ENCODE measurements at regions not wholly inside any gene's neighbourhood (a gene's known extent, or its start where the extent isn't known, plus 50 kb on each side); places are given as distances from the start of the nearest gene placed in this dataset.
"Not testable (repeated sequence)": the region's sequence is repeated elsewhere in the genome, so short reads cannot be mapped to it uniquely, and the experiment has no call there.

DNA sequence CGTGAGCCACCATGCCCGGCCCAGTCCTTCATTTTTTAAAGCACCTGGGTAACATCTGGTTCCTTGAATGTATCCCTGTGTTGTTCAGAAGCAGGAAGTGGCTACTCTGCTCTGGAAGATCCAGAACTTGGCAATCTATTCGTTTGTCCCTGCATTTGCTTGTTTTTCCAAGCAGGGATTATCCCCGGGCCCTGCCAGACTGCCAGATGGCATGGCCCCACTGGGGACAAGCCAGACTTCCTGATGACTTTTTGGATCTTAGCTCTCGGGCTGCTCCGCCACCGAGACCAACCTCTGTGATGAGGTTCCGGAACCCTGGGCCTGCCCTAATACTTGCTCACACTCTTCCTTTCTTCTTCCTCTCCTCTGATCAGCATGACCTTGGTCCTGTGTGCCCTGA, 496.7 kb downstream of the TYW1 start:
- H3K4me1 ChIP-seq (replicated peaks) = no peaks in the 10 kb centered on the region
- H3K9me3 ChIP-seq = no peaks in the 10 kb centered on the region
- intact Hi-C loops (cut with DNase I) = no loop called here
- H3K27me3 ChIP-seq (replicated peaks; ENCODE audit: insufficient read depth) = no peaks in the 10 kb centered on the region
- no peaks in the 10 kb centered on the region for H3K36me3 ChIP-seq
- 68% methylated on average over 8 of the region's 8 CpGs for WGBS
- no peak overlapping the region for H3K4me3 ChIP-seq
- no peak for DNase-seq (ENCODE audit: low spot score)
- TF ChIP-seq, protein P1, sequence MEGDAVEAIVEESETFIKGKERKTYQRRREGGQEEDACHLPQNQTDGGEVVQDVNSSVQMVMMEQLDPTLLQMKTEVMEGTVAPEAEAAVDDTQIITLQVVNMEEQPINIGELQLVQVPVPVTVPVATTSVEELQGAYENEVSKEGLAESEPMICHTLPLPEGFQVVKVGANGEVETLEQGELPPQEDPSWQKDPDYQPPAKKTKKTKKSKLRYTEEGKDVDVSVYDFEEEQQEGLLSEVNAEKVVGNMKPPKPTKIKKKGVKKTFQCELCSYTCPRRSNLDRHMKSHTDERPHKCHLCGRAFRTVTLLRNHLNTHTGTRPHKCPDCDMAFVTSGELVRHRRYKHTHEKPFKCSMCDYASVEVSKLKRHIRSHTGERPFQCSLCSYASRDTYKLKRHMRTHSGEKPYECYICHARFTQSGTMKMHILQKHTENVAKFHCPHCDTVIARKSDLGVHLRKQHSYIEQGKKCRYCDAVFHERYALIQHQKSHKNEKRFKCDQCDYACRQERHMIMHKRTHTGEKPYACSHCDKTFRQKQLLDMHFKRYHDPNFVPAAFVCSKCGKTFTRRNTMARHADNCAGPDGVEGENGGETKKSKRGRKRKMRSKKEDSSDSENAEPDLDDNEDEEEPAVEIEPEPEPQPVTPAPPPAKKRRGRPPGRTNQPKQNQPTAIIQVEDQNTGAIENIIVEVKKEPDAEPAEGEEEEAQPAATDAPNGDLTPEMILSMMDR (IDR thresholded peaks at IDR 0.05) = no peak
- no peak for TF ChIP-seq POLR2A (IDR thresholded peaks at IDR 0.05)
- TF ChIP-seq POLR2AphosphoS5 (IDR thresholded peaks at IDR 0.05) = no peak
- H3K27ac ChIP-seq = no peak overlapping the region

DNA sequence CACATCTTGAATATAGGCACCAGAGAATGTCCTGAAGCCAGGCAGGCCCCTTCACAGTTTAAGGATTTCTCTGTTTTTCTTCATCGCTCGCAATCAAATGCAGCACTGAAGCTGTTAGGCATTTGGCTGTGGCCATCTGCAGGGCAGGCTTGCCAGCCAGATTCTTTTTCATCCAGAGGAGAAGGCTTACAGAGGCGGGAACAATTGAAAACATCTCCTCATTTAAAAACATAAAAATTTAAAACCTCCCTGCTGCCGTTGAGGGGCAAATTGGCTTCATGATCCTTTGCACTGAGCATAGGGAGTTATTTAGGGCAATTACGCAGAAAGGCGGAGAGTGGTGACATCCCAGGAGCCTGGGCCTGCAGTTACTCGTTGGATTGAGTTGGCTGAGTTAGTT, 500.0 kb downstream of the TYW1 start:
- Histone ChIP-seq H3K4me3 (no peak overlapping the region), H3K4me1 (replicated peaks) (no peaks in the 10 kb centered on the region), H3K9me3 (no peaks in the 10 kb centered on the region), H3K27me3 (replicated peaks; ENCODE audit: insufficient read depth) (no peaks in the 10 kb centered on the region), H3K27ac (no peak overlapping the region), H3K36me3 (no peaks in the 10 kb centered on the region)
- TF ChIP-seq POLR2A (IDR thresholded peaks at IDR 0.05) (no peak), POLR2AphosphoS5 (IDR thresholded peaks at IDR 0.05) (no peak)
- TF ChIP-seq, protein P1 (IDR thresholded peaks at IDR 0.05) = no peak
- 17% methylated on average over 7 of the region's 7 CpGs for WGBS
- intact Hi-C loops (cut with DNase I) = no loop called here
- DNase-seq (ENCODE audit: low spot score) = no peak

DNA sequence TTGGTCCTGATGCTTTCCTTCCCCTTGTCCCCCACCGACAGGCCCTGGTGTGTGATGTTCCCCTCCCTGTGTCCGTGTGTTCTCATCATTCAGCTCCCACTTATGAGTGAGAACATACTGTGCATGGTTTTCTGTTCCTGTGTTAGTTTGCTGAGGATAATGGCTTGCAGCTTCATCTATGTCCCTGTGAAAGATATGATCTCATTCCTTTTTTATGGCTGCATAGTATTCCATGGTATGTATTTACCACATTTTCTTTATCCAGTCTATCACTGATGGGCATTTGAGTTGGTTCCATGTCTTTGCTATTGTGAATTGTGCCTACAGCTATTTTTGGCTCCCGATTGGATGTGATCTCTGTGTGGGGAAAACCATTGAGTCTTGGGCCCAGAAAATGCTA, 501.3 kb downstream of the TYW1 start:
- H3K4me3 ChIP-seq; H3K27me3 ChIP-seq (replicated peaks; ENCODE audit: insufficient read depth); intact Hi-C loops (cut with DNase I); DNase-seq (ENCODE audit: low spot score); H3K36me3 ChIP-seq; H3K27ac ChIP-seq; H3K9me3 ChIP-seq; H3K4me1 ChIP-seq (replicated peaks): not testable (repeated sequence)
- WGBS = 91% methylated on average over 3 of the region's 3 CpGs

DNA sequence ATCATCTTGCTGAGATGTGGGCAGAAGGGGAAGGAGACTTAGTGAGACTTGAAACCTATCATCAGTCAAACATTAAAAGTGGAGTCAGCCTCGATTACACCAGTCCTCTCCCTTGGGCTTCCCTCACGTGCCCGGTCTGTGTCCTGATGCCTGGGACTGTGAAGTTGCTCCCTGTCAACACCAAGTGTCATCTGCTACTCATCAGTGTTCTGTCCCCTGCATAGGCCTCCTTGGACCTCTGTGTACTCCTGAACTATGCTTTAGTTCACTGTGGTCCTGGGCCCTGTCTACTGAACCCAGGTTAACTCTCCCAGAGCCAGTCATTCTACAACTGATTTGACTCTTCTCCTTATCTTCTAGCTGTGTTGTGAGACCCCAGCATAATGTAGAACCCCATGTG, 506.3 kb downstream of the TYW1 start:
- intact Hi-C loops (cut with DNase I) = no loop called here

DNA sequence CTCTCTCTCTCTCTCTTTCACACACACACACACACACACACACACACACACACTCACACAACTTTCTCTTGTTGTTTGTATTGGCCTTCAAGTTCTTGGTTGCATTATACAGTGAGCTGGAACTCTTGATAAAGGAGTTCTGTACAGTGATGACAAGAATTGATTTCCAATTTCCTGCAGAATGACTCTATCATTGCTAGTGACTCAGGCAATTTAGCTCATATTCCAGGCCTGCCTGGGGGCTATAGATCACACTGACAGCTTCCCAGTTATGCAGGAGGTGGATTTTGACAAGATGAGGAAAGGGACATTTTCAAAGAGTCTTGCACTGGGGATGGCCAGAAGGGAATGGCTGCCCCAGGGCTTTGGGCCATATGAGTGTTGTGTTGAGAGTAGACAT, 508.8 kb downstream of the TYW1 start:
- Histone ChIP-seq H3K4me3 (no peak overlapping the region), H3K27me3 (replicated peaks; ENCODE audit: insufficient read depth) (no peaks in the 10 kb centered on the region), H3K4me1 (replicated peaks) (no peaks in the 10 kb centered on the region), H3K36me3 (no peaks in the 10 kb centered on the region), H3K27ac (no peak overlapping the region), H3K9me3 (no peaks in the 10 kb centered on the region)
- intact Hi-C loops (cut with DNase I) = no loop called here
- TF ChIP-seq, protein P1 (IDR thresholded peaks at IDR 0.05) = no peak
- TF ChIP-seq POLR2A (IDR thresholded peaks at IDR 0.05) = no peak
- DNase-seq (ENCODE audit: low spot score) = no peak

More for the DNA sequence above, 506.3 kb downstream of the TYW1 start:
- no peaks in the 10 kb centered on the region for H3K36me3 ChIP-seq
- no peak overlapping the region for H3K4me3 ChIP-seq
- H3K27me3 ChIP-seq (replicated peaks; ENCODE audit: insufficient read depth) = no peaks in the 10 kb centered on the region
- H3K9me3 ChIP-seq = no peaks in the 10 kb centered on the region
- TF ChIP-seq, protein P1 (IDR thresholded peaks at IDR 0.05) = no peak
- TF ChIP-seq POLR2AphosphoS5 (IDR thresholded peaks at IDR 0.05) (no peak), POLR2A (IDR thresholded peaks at IDR 0.05) (no peak)
- 90% methylated on average over 3 of the region's 3 CpGs for WGBS
- H3K4me1 ChIP-seq (replicated peaks) = no peaks in the 10 kb centered on the region
- no peak overlapping the region for H3K27ac ChIP-seq
- no peak for DNase-seq (ENCODE audit: low spot score)
